GM23338 (cell line): ENCODE measurements at regions not wholly inside any gene's neighbourhood (a gene's known extent, or its start where the extent isn't known, plus 50 kb on each side); places are given as distances from the start of the nearest gene placed in this dataset.

Experiments
- ATAC-seq: fragments of 200-7000 bp; cut with Tn5 transposase; 3 replicates; pipeline ENCODE4 v1.9.1; 2020
- DNase-seq: peaks from one replicate; pipeline ENCODE4 v3.0.0-alpha.2; 2015; ENCODE audit warnings: low spot score
- H2AFZ ChIP-seq: fragments of 200-600 bp; sonication (generic); 2 replicates; pipeline ENCODE4 v1.8.0; 2016; ENCODE audit warnings: antibody characterized with exemption, mild to moderate bottlenecking, moderate library complexity
- H3F3A ChIP-seq: fragments of 200-600 bp; sonication (generic); replicated peaks from 2 replicates; pipeline ENCODE4 v1.8.0; 2017; ENCODE audit warnings: antibody characterized with exemption, mixed run types, low read depth
- H3K27ac ChIP-seq: fragments of 200-600 bp; sonication (generic); 2 replicates; pipeline ENCODE4 v1.6.1; 2016; ENCODE audit warnings: low read depth
- H3K27me3 ChIP-seq: fragments of 200-600 bp; sonication (generic); 2 replicates; pipeline ENCODE4 v1.8.0; 2016; ENCODE audit warnings: mild to moderate bottlenecking, mixed run types, moderate library complexity; ENCODE audit not compliant: insufficient read depth
- H3K36me3 ChIP-seq: fragments of 200-600 bp; sonication (generic); 2 replicates; pipeline ENCODE4 v1.8.0; 2016; ENCODE audit warnings: mild to moderate bottlenecking; ENCODE audit not compliant: insufficient read depth
- H3K4me1 ChIP-seq: fragments of 200-600 bp; sonication (generic); 2 replicates; pipeline ENCODE4 v1.8.0; 2016; ENCODE audit warnings: mild to moderate bottlenecking, moderate library complexity; ENCODE audit not compliant: insufficient read depth
- H3K4me2 ChIP-seq: fragments of 200-600 bp; sonication (generic); 2 replicates; pipeline ENCODE4 v1.7.1; 2017; ENCODE audit warnings: mixed run types
- H3K4me3 ChIP-seq: fragments of 200-600 bp; sonication (generic); 2 replicates; pipeline ENCODE4 v1.6.1; 2016; ENCODE audit warnings: mixed run types
- H3K79me2 ChIP-seq: fragments of 200-600 bp; sonication (generic); replicated peaks from 2 replicates; pipeline ENCODE4 v1.8.0; 2017; ENCODE audit warnings: mild to moderate bottlenecking; ENCODE audit not compliant: insufficient read depth
- H3K9me2 ChIP-seq: fragments of 200-600 bp; sonication (generic); 2 replicates; pipeline ENCODE4 v1.8.0; 2017; ENCODE audit not compliant: insufficient read depth
- H4K20me1 ChIP-seq: fragments of 200-600 bp; sonication (generic); replicated peaks from 2 replicates; pipeline ENCODE4 v1.8.0; 2017; ENCODE audit warnings: mild to moderate bottlenecking; ENCODE audit not compliant: insufficient read depth
- H3K27ac Mint-ChIP-seq: 2 replicates; pipeline ENCODE4 v1.8.0; 2020; ENCODE audit warnings: inconsistent platforms, mild to moderate bottlenecking, moderate library complexity, mixed read lengths
- H3K27me3 Mint-ChIP-seq: 3 replicates; pipeline ENCODE4 v1.8.0; 2022; ENCODE audit warnings: low read depth, mild to moderate bottlenecking, moderate library complexity, mixed read lengths, inconsistent platforms; ENCODE audit not compliant: insufficient read depth, poor library complexity
- H3K36me3 Mint-ChIP-seq: 3 replicates; pipeline ENCODE4 v1.8.0; 2021; ENCODE audit warnings: low read depth, mild to moderate bottlenecking, inconsistent platforms, moderate library complexity, mixed read lengths
- H3K4me1 Mint-ChIP-seq: 3 replicates; pipeline ENCODE4 v1.8.0; 2020; ENCODE audit warnings: mild to moderate bottlenecking, inconsistent platforms, mixed read lengths
- H3K4me3 Mint-ChIP-seq: 3 replicates; pipeline ENCODE4 v1.8.0; 2021; ENCODE audit warnings: moderate library complexity, mild to moderate bottlenecking, inconsistent platforms, mixed read lengths
- H3K9me3 Mint-ChIP-seq: 3 replicates; pipeline ENCODE4 v1.8.0; 2020; ENCODE audit warnings: moderate library complexity, mild to moderate bottlenecking, inconsistent platforms, mixed read lengths
- CREB1 ChIP-seq: fragments of 250-450 bp; sonication (Bioruptor Pico); IDR thresholded peaks from 2 replicates; pipeline ENCODE4 v1.5.0; 2020; ENCODE audit warnings: low read depth, mild to moderate bottlenecking, moderate library complexity
- EZH2 ChIP-seq: fragments of 200-600 bp; sonication (generic); IDR thresholded peaks from one replicate; pipeline ENCODE4 v1.8.0; 2017; ENCODE audit warnings: antibody characterized with exemption, mild to moderate bottlenecking, low read depth; ENCODE audit not compliant: unreplicated experiment
- EZH2phosphoT487 ChIP-seq: fragments of 200-600 bp; sonication (generic); IDR thresholded peaks from one replicate; pipeline ENCODE4 v1.8.1; 2018; ENCODE audit warnings: antibody characterized with exemption; ENCODE audit not compliant: unreplicated experiment
- JUNB ChIP-seq: IDR thresholded peaks from one replicate; pipeline ENCODE4 v1.6.1; 2016; ENCODE audit warnings: antibody characterized with exemption; ENCODE audit not compliant: unreplicated experiment
- NANOG ChIP-seq: IDR thresholded peaks from 2 replicates; pipeline ENCODE4 v1.6.1; 2016; ENCODE audit warnings: antibody characterized with exemption, borderline replicate concordance
- POLR2AphosphoS5 ChIP-seq: IDR thresholded peaks from 2 replicates; pipeline ENCODE4 v1.6.1; 2016; ENCODE audit warnings: antibody characterized with exemption, low read depth
- STAT1 ChIP-seq: IDR thresholded peaks from one replicate; pipeline ENCODE4 v1.6.1; 2016; ENCODE audit warnings: antibody characterized with exemption; ENCODE audit not compliant: unreplicated experiment
- ZNF114 ChIP-seq: fragments of 250-450 bp; sonication (Bioruptor Pico); IDR thresholded peaks from 2 replicates; pipeline ENCODE4 v1.5.0; 2020; ENCODE audit warnings: mild to moderate bottlenecking, moderate library complexity
- ZNF331 ChIP-seq: fragments of 250-450 bp; sonication (Bioruptor Pico); IDR thresholded peaks from 2 replicates; pipeline ENCODE4 v1.5.0; 2020; ENCODE audit warnings: low read depth, mild to moderate bottlenecking, moderate library complexity
- TF ChIP-seq, protein P1 (sequence below), 2 experiments: fragments of 200-600 bp in 1 of 2; sonication (generic) in 1 of 2; conservative IDR thresholded peaks; 2 replicates each; pipeline versions ENCODE4 v1.5.1 to v1.6.1; 2016 to 2017; ENCODE audit warnings: antibody characterized with exemption in 2 of 2, low read depth in 2 of 2, mild to moderate bottlenecking in 2 of 2, moderate library complexity in 1 of 2
- TF ChIP-seq, protein P2 (sequence below): IDR thresholded peaks from one replicate; pipeline ENCODE4 v1.6.1; 2018; ENCODE audit warnings: antibody characterized with exemption; ENCODE audit not compliant: unreplicated experiment
- TF ChIP-seq, protein P3 (sequence below): IDR thresholded peaks from 2 replicates; pipeline ENCODE4 v1.6.1; 2016; ENCODE audit warnings: antibody characterized with exemption
- TF ChIP-seq, protein P4 (sequence below): fragments of 250-450 bp; sonication (Bioruptor Pico); IDR thresholded peaks from 2 replicates; pipeline ENCODE4 v1.5.0; 2020; ENCODE audit warnings: mild to moderate bottlenecking, moderate library complexity

DNA sequence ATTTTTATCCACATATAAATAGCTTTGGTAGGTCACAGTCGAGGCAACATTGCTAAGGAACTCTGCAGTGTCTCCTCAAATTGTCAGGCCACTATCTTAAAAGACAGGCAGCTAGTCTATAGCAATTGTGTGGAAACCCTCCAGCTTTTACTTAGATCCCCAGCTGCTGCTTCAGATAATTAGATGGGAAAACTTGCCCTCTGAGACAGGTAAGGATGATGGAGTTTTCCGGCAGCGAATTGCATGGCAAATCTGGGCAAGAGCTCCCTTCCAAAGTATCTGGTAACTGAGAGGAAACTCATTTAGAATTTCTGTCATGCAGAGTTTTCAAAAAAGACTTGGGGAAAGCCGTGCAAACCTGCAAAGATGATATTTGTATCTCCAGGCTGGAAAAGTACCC is 886.2 kb downstream of the UQCRFS1 start:
- no peaks in the 10 kb centered on the region for H3K27me3 ChIP-seq

More for the DNA sequence above, 886.2 kb downstream of the UQCRFS1 start:
- Mint-ChIP-seq H3K27me3 (peaks cover 1% of the 10 kb centered on the region), H3K36me3 (peaks cover 10% of the 10 kb centered on the region), H3K4me1 (peaks cover 10% of the 10 kb centered on the region; the same call in 2 of the 3 replicates), H3K4me3 (no peak overlapping the region), H3K9me3 (peaks cover 21% of the 10 kb centered on the region), H3K27ac (no peak overlapping the region)
- Histone ChIP-seq H3K9me2 (no peaks in the 10 kb centered on the region; the same call in 1 of the 2 replicates), H3K27ac (no peak overlapping the region), H3K4me1 (no peaks in the 10 kb centered on the region), H3K4me3 (no peak overlapping the region), H3F3A (no peaks in the 10 kb centered on the region), H3K79me2 (no peaks in the 10 kb centered on the region), H3K4me2 (no peak overlapping the region), H2AFZ (no peak overlapping the region), H3K36me3 (no peaks in the 10 kb centered on the region), H4K20me1 (no peaks in the 10 kb centered on the region)
- TF ChIP-seq, protein P1, sequence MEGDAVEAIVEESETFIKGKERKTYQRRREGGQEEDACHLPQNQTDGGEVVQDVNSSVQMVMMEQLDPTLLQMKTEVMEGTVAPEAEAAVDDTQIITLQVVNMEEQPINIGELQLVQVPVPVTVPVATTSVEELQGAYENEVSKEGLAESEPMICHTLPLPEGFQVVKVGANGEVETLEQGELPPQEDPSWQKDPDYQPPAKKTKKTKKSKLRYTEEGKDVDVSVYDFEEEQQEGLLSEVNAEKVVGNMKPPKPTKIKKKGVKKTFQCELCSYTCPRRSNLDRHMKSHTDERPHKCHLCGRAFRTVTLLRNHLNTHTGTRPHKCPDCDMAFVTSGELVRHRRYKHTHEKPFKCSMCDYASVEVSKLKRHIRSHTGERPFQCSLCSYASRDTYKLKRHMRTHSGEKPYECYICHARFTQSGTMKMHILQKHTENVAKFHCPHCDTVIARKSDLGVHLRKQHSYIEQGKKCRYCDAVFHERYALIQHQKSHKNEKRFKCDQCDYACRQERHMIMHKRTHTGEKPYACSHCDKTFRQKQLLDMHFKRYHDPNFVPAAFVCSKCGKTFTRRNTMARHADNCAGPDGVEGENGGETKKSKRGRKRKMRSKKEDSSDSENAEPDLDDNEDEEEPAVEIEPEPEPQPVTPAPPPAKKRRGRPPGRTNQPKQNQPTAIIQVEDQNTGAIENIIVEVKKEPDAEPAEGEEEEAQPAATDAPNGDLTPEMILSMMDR (conservative IDR thresholded peaks at IDR 0.05; ENCODE audit: low read depth in 2 of 2): no peak
- no peak for TF ChIP-seq NANOG
- TF ChIP-seq ZNF331 (CRISPR knock-in tag): no peak
- TF ChIP-seq POLR2AphosphoS5: no peak
- TF ChIP-seq, protein P2, sequence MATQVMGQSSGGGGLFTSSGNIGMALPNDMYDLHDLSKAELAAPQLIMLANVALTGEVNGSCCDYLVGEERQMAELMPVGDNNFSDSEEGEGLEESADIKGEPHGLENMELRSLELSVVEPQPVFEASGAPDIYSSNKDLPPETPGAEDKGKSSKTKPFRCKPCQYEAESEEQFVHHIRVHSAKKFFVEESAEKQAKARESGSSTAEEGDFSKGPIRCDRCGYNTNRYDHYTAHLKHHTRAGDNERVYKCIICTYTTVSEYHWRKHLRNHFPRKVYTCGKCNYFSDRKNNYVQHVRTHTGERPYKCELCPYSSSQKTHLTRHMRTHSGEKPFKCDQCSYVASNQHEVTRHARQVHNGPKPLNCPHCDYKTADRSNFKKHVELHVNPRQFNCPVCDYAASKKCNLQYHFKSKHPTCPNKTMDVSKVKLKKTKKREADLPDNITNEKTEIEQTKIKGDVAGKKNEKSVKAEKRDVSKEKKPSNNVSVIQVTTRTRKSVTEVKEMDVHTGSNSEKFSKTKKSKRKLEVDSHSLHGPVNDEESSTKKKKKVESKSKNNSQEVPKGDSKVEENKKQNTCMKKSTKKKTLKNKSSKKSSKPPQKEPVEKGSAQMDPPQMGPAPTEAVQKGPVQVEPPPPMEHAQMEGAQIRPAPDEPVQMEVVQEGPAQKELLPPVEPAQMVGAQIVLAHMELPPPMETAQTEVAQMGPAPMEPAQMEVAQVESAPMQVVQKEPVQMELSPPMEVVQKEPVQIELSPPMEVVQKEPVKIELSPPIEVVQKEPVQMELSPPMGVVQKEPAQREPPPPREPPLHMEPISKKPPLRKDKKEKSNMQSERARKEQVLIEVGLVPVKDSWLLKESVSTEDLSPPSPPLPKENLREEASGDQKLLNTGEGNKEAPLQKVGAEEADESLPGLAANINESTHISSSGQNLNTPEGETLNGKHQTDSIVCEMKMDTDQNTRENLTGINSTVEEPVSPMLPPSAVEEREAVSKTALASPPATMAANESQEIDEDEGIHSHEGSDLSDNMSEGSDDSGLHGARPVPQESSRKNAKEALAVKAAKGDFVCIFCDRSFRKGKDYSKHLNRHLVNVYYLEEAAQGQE: no peak
- TF ChIP-seq JUNB: no peak
- no peak for TF ChIP-seq ZNF114 (CRISPR knock-in tag)
- TF ChIP-seq, protein P3, sequence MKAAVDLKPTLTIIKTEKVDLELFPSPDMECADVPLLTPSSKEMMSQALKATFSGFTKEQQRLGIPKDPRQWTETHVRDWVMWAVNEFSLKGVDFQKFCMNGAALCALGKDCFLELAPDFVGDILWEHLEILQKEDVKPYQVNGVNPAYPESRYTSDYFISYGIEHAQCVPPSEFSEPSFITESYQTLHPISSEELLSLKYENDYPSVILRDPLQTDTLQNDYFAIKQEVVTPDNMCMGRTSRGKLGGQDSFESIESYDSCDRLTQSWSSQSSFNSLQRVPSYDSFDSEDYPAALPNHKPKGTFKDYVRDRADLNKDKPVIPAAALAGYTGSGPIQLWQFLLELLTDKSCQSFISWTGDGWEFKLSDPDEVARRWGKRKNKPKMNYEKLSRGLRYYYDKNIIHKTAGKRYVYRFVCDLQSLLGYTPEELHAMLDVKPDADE: no peak
- TF ChIP-seq, protein P4, sequence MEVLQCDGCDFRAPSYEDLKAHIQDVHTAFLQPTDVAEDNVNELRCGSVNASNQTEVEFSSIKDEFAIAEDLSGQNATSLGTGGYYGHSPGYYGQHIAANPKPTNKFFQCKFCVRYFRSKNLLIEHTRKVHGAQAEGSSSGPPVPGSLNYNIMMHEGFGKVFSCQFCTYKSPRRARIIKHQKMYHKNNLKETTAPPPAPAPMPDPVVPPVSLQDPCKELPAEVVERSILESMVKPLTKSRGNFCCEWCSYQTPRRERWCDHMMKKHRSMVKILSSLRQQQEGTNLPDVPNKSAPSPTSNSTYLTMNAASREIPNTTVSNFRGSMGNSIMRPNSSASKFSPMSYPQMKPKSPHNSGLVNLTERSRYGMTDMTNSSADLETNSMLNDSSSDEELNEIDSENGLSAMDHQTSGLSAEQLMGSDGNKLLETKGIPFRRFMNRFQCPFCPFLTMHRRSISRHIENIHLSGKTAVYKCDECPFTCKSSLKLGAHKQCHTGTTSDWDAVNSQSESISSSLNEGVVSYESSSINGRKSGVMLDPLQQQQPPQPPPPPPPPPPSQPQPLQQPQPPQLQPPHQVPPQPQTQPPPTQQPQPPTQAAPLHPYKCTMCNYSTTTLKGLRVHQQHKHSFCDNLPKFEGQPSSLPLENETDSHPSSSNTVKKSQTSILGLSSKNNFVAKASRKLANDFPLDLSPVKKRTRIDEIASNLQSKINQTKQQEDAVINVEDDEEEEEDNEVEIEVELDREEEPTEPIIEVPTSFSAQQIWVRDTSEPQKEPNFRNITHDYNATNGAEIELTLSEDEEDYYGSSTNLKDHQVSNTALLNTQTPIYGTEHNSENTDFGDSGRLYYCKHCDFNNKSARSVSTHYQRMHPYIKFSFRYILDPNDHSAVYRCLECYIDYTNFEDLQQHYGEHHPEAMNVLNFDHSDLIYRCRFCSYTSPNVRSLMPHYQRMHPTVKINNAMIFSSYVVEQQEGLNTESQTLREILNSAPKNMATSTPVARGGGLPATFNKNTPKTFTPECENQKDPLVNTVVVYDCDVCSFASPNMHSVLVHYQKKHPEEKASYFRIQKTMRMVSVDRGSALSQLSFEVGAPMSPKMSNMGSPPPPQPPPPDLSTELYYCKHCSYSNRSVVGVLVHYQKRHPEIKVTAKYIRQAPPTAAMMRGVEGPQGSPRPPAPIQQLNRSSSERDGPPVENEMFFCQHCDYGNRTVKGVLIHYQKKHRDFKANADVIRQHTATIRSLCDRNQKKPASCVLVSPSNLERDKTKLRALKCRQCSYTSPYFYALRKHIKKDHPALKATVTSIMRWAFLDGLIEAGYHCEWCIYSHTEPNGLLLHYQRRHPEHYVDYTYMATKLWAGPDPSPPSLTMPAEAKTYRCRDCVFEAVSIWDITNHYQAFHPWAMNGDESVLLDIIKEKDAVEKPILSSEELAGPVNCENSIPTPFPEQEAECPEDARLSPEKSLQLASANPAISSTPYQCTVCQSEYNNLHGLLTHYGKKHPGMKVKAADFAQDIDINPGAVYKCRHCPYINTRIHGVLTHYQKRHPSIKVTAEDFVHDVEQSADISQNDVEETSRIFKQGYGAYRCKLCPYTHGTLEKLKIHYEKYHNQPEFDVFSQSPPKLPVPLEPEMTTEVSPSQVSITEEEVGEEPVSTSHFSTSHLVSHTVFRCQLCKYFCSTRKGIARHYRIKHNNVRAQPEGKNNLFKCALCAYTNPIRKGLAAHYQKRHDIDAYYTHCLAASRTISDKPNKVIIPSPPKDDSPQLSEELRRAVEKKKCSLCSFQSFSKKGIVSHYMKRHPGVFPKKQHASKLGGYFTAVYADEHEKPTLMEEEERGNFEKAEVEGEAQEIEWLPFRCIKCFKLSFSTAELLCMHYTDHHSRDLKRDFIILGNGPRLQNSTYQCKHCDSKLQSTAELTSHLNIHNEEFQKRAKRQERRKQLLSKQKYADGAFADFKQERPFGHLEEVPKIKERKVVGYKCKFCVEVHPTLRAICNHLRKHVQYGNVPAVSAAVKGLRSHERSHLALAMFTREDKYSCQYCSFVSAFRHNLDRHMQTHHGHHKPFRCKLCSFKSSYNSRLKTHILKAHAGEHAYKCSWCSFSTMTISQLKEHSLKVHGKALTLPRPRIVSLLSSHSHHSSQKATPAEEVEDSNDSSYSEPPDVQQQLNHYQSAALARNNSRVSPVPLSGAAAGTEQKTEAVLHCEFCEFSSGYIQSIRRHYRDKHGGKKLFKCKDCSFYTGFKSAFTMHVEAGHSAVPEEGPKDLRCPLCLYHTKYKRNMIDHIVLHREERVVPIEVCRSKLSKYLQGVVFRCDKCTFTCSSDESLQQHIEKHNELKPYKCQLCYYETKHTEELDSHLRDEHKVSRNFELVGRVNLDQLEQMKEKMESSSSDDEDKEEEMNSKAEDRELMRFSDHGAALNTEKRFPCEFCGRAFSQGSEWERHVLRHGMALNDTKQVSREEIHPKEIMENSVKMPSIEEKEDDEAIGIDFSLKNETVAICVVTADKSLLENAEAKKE (CRISPR knock-in tag): no peak
- TF ChIP-seq STAT1: no peak
- TF ChIP-seq CREB1 (CRISPR knock-in tag): no peak
- TF ChIP-seq EZH2: no peak
- TF ChIP-seq EZH2phosphoT487: no peak
- DNase-seq (no peak), ATAC-seq (no peak)
